HEK293 (cell line): ENCODE measurements at regions not wholly inside any gene's neighbourhood (a gene's known extent, or its start where the extent isn't known, plus 50 kb on each side); places are given as distances from the start of the nearest gene placed in this dataset.

Experiments used
- CTCF ChIA-PET: fragments of 350-600 bp; formaldehyde crosslinking; extraction: SDS; loops from one replicate; lab custom pipeline; 2021; ENCODE audit warnings: antibody characterized with exemption; lab: Yijun Ruan, JAX
- POLR2A ChIA-PET: fragments of 300-600 bp; formaldehyde crosslinking; extraction: SDS; loops from one replicate; lab custom pipeline; 2020; ENCODE audit warnings: antibody characterized with exemption, inconsistent platforms; lab: Yijun Ruan, JAX
- H3K27ac ChIP-seq: fragments of 200-500 bp; sonication (Bioruptor generic); 2 replicates; pipeline ENCODE4 v1.5.1; 2014; ENCODE audit warnings: low read depth, low read length, control low read depth, inconsistent platforms; ENCODE audit errors: extremely low read depth
- H3K36me3 ChIP-seq, 2 experiments: fragments of 200-500 bp in 1 of 2; sonication (Bioruptor generic) in 1 of 2; 1 replicate in 1 of 2; 2 replicates in 1 of 2; pipeline ENCODE4 v1.5.1; 2014 to 2017; ENCODE audit warnings: inconsistent platforms in 2 of 2, low read length in 2 of 2; ENCODE audit not compliant: control insufficient read depth in 2 of 2, insufficient read depth in 1 of 2
- H3K4me1 ChIP-seq: fragments of 200-500 bp; sonication (Bioruptor generic); 2 replicates; pipeline ENCODE4 v1.5.1; 2014; ENCODE audit warnings: mild to moderate bottlenecking, low read length, inconsistent platforms; ENCODE audit not compliant: control insufficient read depth, insufficient read depth
- H3K4me3 ChIP-seq: 2 replicates; pipeline ENCODE4 v1.5.1; 2011; ENCODE audit warnings: low read depth, mild to moderate bottlenecking, control low read depth, low read length, moderate library complexity
- H3K9me3 ChIP-seq: fragments of 200-500 bp; sonication (Bioruptor generic); 2 replicates; pipeline ENCODE4 v1.5.1; 2014; ENCODE audit warnings: low read depth, low read length, inconsistent platforms; ENCODE audit not compliant: control insufficient read depth, insufficient read depth
- GLI2 ChIP-seq: fragments of 450-650 bp; formaldehyde crosslinking; IDR thresholded peaks from 2 replicates; pipeline ENCODE4; 2017; ENCODE audit warnings: missing biosample characterization, missing genetic modification characterization, low read depth, borderline replicate concordance
- GLIS1 ChIP-seq: fragments of 450-650 bp; formaldehyde crosslinking; IDR thresholded peaks from 2 replicates; pipeline ENCODE4 v1.5.1; 2016; ENCODE audit warnings: missing biosample characterization, missing genetic modification characterization
- MZF1 ChIP-seq: fragments of 450-650 bp; formaldehyde crosslinking; IDR thresholded peaks from 2 replicates; pipeline ENCODE4 v1.5.1; 2017; ENCODE audit warnings: missing biosample characterization, missing genetic modification characterization, borderline replicate concordance
- OVOL3 ChIP-seq: fragments of 450-650 bp; formaldehyde crosslinking; IDR thresholded peaks from 2 replicates; pipeline ENCODE4 v1.5.1; 2016; ENCODE audit warnings: missing biosample characterization, missing genetic modification characterization
- ZBTB8A ChIP-seq: fragments of 450-650 bp; formaldehyde crosslinking; IDR thresholded peaks from 2 replicates; pipeline ENCODE4 v1.5.1; 2016; ENCODE audit warnings: missing biosample characterization, missing genetic modification characterization
- ZFHX2 ChIP-seq: fragments of 450-650 bp; formaldehyde crosslinking; conservative IDR thresholded peaks from 2 replicates; pipeline ENCODE4 v1.5.1; 2016; ENCODE audit warnings: missing biosample characterization, missing genetic modification characterization
- ZIC2 ChIP-seq: fragments of 450-650 bp; formaldehyde crosslinking; IDR thresholded peaks from 2 replicates; pipeline ENCODE4 v1.5.1; 2016; ENCODE audit warnings: missing biosample characterization, missing genetic modification characterization
- ZNF133 ChIP-seq: fragments of 450-650 bp; formaldehyde crosslinking; IDR thresholded peaks from 2 replicates; pipeline ENCODE4 v1.5.1; 2016; ENCODE audit warnings: missing biosample characterization, missing genetic modification characterization
- ZNF138 ChIP-seq: fragments of 450-650 bp; formaldehyde crosslinking; IDR thresholded peaks from 2 replicates; pipeline ENCODE4 v1.5.1; 2016; ENCODE audit warnings: missing biosample characterization, missing genetic modification characterization, borderline replicate concordance
- ZNF140 ChIP-seq: fragments of 450-650 bp; formaldehyde crosslinking; IDR thresholded peaks from 2 replicates; pipeline ENCODE4 v1.5.1; 2016; ENCODE audit warnings: missing biosample characterization, missing genetic modification characterization
- ZNF175 ChIP-seq: fragments of 450-650 bp; formaldehyde crosslinking; IDR thresholded peaks from 2 replicates; pipeline ENCODE4 v1.5.1; 2016; ENCODE audit warnings: missing biosample characterization, missing genetic modification characterization
- ZNF548 ChIP-seq: fragments of 450-650 bp; formaldehyde crosslinking; IDR thresholded peaks from 2 replicates; pipeline ENCODE4 v1.5.1; 2016; ENCODE audit warnings: missing biosample characterization, missing genetic modification characterization
- ZNF555 ChIP-seq: fragments of 450-650 bp; formaldehyde crosslinking; conservative IDR thresholded peaks from 2 replicates; pipeline ENCODE4 v1.5.1; 2017; ENCODE audit warnings: missing biosample characterization, mild to moderate bottlenecking, missing genetic modification characterization, inconsistent platforms
- ZNF560 ChIP-seq: fragments of 450-650 bp; formaldehyde crosslinking; IDR thresholded peaks from 2 replicates; pipeline ENCODE4 v1.5.1; 2017; ENCODE audit warnings: missing biosample characterization, missing genetic modification characterization, borderline replicate concordance
- ZNF768 ChIP-seq: fragments of 450-650 bp; formaldehyde crosslinking; IDR thresholded peaks from 2 replicates; pipeline ENCODE4 v1.5.1; 2018; ENCODE audit warnings: missing biosample characterization, mild to moderate bottlenecking, missing genetic modification characterization
- ZSCAN16 ChIP-seq: fragments of 450-650 bp; formaldehyde crosslinking; IDR thresholded peaks from 2 replicates; pipeline ENCODE4 v1.5.1; 2016; ENCODE audit warnings: missing biosample characterization, missing genetic modification characterization
- ZXDB ChIP-seq: fragments of 450-650 bp; formaldehyde crosslinking; IDR thresholded peaks from 2 replicates; pipeline ENCODE4 v1.5.1; 2016; ENCODE audit warnings: missing biosample characterization, missing genetic modification characterization
- TF ChIP-seq, protein P1 (sequence below): fragments of 450-650 bp; formaldehyde crosslinking; IDR thresholded peaks from 2 replicates; pipeline ENCODE4 v1.5.1; 2016; ENCODE audit warnings: missing biosample characterization, missing genetic modification characterization
- TF ChIP-seq, protein P2 (sequence below): IDR thresholded peaks from 2 replicates; pipeline ENCODE4 v1.6.1; 2011; ENCODE audit warnings: mild to moderate bottlenecking, low read depth, low read length, borderline replicate concordance
- TF ChIP-seq, protein P3 (sequence below): fragments of 450-650 bp; formaldehyde crosslinking; IDR thresholded peaks from 2 replicates; pipeline ENCODE4 v1.5.1; 2016; ENCODE audit warnings: missing biosample characterization, missing genetic modification characterization
- TF ChIP-seq, protein P4 (sequence below): fragments of 450-650 bp; formaldehyde crosslinking; IDR thresholded peaks from 2 replicates; pipeline ENCODE4 v1.5.1; 2016; ENCODE audit warnings: missing biosample characterization, missing genetic modification characterization

DNA sequence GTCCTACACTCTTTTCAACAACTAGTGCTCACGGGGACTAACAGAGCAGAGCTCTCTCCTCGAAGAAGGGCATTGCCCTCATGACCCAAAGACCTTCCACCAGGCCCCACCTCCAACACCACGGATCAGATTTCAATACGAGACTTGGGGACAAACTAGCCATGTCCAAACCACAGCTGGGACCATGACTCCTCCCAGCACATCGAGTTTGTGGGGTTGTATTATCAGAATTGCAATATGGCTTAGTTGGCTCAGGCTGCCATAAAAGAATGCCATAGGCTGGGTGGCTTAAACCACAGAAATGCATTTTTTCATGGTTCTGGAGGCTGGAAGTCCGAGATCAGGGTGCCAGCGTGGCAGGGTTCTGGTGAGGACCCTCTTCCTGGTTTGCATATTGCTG, 189.7 kb upstream of the PMEPA1 start:
- CTCF ChIA-PET: no interaction called here
- Histone ChIP-seq H3K27ac (no peak overlapping the region), H3K36me3 (no peaks in the 10 kb centered on the region), H3K4me3 (no peak overlapping the region), H3K9me3 (no peaks in the 10 kb centered on the region), H3K4me1 (no peaks in the 10 kb centered on the region)
- no peak for TF ChIP-seq GLI2 (tag by site-specific recombination)
- no peak for TF ChIP-seq ZNF175
- no peak for TF ChIP-seq ZNF768 (tag by site-specific recombination)
- TF ChIP-seq ZSCAN16 (tag by site-specific recombination): no peak
- TF ChIP-seq, protein P1, sequence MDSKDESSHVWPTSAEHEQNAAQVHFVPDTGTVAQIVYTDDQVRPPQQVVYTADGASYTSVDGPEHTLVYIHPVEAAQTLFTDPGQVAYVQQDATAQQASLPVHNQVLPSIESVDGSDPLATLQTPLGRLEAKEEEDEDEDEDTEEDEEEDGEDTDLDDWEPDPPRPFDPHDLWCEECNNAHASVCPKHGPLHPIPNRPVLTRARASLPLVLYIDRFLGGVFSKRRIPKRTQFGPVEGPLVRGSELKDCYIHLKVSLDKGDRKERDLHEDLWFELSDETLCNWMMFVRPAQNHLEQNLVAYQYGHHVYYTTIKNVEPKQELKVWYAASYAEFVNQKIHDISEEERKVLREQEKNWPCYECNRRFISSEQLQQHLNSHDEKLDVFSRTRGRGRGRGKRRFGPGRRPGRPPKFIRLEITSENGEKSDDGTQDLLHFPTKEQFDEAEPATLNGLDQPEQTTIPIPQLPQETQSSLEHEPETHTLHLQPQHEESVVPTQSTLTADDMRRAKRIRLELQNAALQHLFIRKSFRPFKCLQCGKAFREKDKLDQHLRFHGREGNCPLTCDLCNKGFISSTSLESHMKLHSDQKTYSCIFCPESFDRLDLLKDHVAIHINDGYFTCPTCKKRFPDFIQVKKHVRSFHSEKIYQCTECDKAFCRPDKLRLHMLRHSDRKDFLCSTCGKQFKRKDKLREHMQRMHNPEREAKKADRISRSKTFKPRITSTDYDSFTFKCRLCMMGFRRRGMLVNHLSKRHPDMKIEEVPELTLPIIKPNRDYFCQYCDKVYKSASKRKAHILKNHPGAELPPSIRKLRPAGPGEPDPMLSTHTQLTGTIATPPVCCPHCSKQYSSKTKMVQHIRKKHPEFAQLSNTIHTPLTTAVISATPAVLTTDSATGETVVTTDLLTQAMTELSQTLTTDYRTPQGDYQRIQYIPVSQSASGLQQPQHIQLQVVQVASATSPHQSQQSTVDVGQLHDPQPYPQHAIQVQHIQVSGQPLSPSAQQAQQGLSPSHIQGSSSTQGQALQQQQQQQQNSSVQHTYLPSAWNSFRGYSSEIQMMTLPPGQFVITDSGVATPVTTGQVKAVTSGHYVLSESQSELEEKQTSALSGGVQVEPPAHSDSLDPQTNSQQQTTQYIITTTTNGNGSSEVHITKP: no peak
- no peak for TF ChIP-seq MZF1 (tag by site-specific recombination)
- no peak for TF ChIP-seq ZFHX2 (tag by site-specific recombination)
- TF ChIP-seq ZNF140: no peak
- TF ChIP-seq ZNF138 (tag by site-specific recombination): no peak
- no peak for TF ChIP-seq OVOL3 (tag by site-specific recombination)
- no peak for TF ChIP-seq ZNF548 (tag by site-specific recombination)
- TF ChIP-seq, protein P2, sequence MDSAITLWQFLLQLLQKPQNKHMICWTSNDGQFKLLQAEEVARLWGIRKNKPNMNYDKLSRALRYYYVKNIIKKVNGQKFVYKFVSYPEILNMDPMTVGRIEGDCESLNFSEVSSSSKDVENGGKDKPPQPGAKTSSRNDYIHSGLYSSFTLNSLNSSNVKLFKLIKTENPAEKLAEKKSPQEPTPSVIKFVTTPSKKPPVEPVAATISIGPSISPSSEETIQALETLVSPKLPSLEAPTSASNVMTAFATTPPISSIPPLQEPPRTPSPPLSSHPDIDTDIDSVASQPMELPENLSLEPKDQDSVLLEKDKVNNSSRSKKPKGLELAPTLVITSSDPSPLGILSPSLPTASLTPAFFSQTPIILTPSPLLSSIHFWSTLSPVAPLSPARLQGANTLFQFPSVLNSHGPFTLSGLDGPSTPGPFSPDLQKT: no peak
- TF ChIP-seq, protein P3, sequence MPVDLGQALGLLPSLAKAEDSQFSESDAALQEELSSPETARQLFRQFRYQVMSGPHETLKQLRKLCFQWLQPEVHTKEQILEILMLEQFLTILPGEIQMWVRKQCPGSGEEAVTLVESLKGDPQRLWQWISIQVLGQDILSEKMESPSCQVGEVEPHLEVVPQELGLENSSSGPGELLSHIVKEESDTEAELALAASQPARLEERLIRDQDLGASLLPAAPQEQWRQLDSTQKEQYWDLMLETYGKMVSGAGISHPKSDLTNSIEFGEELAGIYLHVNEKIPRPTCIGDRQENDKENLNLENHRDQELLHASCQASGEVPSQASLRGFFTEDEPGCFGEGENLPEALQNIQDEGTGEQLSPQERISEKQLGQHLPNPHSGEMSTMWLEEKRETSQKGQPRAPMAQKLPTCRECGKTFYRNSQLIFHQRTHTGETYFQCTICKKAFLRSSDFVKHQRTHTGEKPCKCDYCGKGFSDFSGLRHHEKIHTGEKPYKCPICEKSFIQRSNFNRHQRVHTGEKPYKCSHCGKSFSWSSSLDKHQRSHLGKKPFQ: no peak
- TF ChIP-seq ZBTB8A: no peak
- POLR2A ChIA-PET: no interaction called here

DNA sequence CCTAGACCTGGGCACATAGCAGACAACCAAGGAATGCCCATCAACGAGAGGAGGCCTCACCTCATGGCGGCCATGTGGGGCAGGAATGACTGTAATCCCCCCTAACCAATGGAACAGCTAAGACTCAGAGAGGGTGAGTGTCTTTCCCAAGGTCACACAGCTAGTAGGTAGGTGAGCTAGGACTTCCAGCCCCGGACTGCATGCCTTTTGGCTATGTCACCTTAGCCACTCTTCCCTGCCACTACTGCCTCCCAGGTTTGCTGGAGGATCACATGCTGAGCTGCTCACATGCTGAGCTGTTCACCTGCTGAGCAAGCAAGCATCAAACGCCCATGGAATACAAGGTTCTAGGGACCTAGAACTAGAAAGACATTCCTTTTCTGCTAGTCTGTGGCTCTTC, 188.5 kb upstream of the PMEPA1 start:
- ChIA-PET CTCF (no interaction called here), POLR2A (no interaction called here)
- no peaks in the 10 kb centered on the region for H3K36me3 ChIP-seq
- H3K27ac ChIP-seq: no peak overlapping the region
- no peak overlapping the region for H3K4me3 ChIP-seq
- TF ChIP-seq ZNF555 (tag by site-specific recombination) (no peak), GLIS1 (tag by site-specific recombination) (peak; percentile 49), ZIC2 (tag by site-specific recombination) (peak; percentile 47)
- no peaks in the 10 kb centered on the region for H3K9me3 ChIP-seq
- no peaks in the 10 kb centered on the region for H3K4me1 ChIP-seq

DNA sequence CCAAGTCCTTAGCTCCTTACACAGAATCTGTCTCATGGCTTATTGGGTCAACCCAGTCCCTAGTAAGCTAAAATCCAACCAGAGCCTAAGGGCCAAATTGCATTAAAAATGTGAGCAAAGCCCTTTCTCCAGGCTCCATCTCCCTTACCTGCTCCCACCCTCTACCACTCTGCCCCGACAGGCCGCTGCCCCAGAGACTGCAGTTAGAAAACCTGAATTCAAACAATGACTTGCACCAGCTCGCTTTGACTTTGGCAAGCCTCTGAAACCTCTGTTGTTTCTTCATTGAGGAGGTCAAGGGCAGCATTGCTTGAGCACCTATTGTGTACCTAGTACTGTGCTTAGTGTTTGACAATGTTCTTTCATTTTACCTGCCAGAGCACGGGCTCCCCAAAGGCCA, 188.1 kb upstream of the PMEPA1 start:
- TF ChIP-seq, protein P4, sequence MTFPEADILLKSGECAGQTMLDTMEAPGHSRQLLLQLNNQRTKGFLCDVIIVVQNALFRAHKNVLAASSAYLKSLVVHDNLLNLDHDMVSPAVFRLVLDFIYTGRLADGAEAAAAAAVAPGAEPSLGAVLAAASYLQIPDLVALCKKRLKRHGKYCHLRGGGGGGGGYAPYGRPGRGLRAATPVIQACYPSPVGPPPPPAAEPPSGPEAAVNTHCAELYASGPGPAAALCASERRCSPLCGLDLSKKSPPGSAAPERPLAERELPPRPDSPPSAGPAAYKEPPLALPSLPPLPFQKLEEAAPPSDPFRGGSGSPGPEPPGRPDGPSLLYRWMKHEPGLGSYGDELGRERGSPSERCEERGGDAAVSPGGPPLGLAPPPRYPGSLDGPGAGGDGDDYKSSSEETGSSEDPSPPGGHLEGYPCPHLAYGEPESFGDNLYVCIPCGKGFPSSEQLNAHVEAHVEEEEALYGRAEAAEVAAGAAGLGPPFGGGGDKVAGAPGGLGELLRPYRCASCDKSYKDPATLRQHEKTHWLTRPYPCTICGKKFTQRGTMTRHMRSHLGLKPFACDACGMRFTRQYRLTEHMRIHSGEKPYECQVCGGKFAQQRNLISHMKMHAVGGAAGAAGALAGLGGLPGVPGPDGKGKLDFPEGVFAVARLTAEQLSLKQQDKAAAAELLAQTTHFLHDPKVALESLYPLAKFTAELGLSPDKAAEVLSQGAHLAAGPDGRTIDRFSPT (tag by site-specific recombination): no peak
- TF ChIP-seq ZNF548 (tag by site-specific recombination) (no peak), ZIC2 (tag by site-specific recombination) (no peak), ZXDB (tag by site-specific recombination) (no peak), ZNF560 (tag by site-specific recombination) (no peak), ZNF133 (no peak), MZF1 (tag by site-specific recombination) (no peak)
- TF ChIP-seq, all 188 proteins: peak for 0
- CTCF ChIA-PET: no interaction called here
- no peak overlapping the region for H3K27ac ChIP-seq
- H3K4me3 ChIP-seq: no peak overlapping the region
- POLR2A ChIA-PET: no interaction called here
- no peaks in the 10 kb centered on the region for H3K4me1 ChIP-seq
- no peaks in the 10 kb centered on the region for H3K9me3 ChIP-seq
- H3K36me3 ChIP-seq: no peaks in the 10 kb centered on the region
